GM19023 (cell line): ENCODE measurements at regions not wholly inside any gene's neighbourhood (a gene's known extent, or its start where the extent isn't known, plus 50 kb on each side); places are given as distances from the start of the nearest gene placed in this dataset.

Source experiments
- ATAC-seq: cut with Tn5 transposase; IDR thresholded peaks from one replicate; pipeline ENCODE4 v1.9.1; 2021; ENCODE audit warnings: mild to moderate bottlenecking, moderate library complexity; ENCODE audit not compliant: unreplicated experiment

DNA sequence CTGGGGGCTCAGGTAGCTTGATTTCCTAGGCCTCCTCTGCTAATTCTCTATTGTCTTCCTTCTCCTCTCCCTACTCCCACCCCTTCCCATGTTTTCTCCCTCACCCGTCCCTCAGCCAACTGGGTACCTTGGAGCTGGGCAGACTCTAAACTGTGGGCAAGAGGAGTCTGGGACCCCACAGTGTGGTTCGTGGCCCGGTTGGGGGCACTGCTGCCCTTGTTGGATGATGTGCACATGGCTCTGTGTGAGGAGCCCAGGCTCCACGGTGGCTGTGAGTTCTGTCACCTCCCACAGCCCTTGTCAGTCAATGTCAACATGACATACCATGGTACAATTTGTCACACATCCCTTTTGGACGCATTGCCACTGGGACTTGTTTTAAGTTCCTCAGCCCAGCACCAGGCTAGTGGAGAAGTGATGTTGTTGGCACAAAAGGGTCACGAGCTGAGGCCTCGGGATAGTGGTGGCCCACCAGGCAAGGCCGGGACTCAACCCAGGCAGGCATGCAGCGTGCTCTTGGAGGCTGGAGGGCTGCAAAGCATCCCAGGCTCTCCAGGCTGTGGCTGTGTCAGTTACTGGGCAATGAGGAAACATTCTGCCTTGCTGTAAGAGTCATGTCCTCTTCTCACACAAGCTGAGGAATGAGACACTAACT lies 142.3 kb downstream of the TLE3 start:
- ATAC-seq: no peak

DNA sequence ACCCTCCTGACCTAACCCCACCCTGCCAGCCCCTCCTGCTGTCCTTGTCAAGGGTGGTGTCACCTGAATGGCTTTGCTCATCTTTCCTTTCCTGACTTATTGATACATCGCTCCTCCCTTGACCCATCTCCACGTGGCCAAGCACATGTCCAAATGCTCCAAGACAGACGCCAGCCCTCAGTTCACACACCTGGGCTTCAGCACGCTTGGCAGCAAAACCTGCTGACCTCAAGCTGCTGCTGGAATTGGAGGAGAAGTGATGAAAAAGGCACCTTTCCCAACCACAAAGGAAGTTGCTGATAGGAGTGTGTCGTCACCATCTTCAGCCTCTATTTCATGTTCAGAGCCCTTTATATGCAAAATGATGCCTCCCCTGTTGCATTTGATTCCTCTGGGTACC lies 141.3 kb downstream of the TLE3 start:
- no peak for ATAC-seq

DNA sequence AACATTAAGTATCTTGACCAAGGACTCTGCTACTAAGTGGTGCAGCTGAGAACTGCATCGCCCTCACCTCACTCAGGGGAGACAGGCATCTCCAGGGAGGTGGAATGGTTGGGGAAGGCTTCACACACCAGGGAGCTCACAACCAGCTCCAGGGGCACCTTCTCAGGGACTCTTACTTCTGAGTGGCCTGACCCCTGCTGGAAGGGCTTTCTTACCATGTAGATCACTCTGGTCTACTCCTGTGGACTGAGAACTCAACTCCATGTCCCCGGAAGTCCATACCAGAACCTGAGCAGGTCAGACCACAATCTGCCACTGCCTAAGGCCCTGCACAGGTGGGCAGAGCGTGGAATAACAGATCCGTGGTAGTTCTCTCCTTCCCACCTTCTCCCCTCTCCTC lies 140.5 kb downstream of the TLE3 start:
- no peak for ATAC-seq

DNA sequence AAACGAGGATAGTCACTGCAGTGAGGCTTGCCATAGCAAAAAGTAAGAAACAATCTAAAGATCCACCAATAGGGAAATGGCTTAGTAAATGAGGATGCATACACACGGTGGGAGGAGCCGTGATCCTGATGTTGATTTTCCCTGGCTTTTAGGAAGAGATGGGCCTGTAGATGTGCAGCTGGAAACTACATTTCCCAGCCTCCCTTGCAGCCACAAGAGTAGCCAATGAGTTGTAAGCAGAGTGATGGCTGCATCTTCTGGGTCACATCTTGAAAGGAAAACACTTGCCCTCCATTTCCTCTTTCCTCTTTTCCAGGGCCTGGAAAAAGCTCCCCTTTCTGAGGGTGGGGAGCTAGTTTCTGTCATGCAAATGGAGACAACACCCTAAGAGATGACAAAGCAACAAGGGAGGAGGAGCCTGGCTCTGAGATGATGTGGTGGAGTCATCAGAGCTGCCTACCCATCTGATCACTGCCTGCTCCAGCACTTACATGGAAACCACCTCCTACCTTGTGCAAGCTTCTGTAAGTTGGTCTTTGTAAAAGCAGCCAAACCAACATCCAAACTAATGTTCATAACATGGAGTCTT lies 139.1 kb downstream of the TLE3 start:
- ATAC-seq: no peak

DNA sequence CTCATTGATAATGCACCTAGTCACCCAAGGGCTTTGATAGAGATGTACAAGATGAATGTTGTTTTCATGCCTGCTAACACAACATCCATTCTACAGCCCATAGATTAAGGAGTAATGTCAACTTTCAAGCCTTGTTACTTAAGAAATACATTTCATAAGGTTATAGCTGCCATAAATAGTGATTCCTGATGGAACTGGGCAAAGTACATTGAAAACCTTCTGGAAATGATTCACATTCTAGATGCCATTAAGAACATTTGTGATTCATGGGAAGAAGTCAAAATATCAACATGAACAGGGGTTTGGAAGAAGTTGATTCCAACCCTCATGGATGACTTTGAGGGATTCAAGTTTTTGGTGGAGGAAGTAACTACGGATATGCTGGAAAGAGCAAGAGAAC lies 135.2 kb downstream of the TLE3 start:
- ATAC-seq: no peak

DNA sequence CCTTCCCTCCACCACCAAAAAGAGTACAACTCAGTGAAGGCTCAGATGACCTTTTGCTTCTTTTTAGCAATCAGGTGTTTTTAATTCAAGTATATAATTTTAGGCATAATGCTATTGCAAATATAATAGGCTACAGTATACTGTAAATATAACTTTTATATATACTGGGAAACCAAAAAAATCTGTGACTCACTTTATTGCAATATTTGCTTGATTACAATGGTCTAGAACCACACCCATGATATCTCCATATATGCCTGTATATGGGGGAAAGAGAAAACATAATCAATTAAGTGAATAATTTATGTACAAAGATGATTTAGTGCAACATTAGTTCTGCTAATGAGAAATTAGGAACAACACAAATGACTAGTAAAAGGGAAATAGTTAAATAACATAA lies 134.3 kb downstream of the TLE3 start:
- ATAC-seq: no peak

DNA sequence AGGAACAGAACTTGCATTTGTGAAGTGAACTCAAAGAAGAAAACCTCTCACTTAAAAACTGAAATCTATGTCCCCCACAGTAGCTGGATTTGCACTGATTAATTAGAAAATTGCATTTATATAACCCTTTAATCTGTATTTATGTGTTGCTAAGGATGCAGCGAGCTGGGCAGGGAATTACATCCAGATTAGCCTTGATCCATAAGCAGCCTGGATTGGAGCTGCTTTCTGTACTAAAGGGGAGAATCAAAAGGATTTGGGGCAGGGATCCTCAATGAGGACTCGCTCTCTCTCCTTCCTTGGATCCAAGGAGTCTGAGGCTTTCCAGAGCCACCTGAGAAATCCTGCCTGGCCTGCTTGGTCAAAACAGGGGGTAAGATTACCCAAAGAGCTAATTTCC lies 125.9 kb downstream of the TLE3 start:
- no peak for ATAC-seq

DNA sequence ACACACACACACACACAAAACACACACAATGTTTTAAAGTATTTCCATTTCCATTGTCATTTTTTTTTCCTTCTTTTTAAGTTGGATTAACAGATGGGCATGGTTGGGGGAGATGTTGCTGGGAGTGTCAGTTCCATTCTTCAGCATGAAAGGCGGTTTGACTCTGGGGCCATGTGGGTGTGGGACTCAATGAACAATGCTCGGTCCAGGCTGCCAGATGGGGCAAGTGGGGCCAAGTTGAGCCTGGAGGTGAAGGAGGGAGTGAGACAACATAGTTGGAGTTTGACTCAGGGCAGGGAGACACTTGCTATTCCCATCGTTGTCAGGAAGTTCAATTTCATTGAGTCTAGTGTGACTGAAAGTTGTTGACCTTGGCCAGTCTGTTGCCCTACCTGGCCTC lies 125.3 kb downstream of the TLE3 start:
- ATAC-seq: no peak

DNA sequence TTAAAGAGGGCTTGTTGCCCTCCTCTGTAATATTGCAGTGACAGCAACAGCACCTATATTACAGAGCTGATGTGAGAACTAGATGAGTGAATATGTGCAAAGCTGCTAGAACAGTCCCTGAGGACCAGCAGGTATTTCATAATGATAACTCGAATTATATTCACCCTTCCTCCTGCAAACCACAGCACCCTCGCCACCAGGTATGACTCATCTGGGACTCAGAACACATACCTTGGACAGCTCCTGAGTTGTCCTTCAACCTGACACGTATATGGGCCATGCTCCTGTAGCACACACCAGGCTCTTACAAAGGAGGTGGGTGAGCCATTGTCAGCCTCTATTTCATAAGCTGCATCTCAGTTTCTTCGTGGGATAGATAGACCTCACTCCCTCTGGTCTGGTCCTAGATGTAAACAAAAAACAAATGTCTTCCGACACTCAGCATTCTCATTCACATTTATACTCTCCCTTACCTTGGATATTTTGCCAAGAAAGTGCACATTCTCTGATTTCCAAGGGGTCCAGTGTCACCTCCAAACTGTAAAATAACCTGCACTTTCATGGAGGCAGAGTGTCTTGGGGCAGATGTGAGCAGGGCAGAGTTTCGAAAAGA lies 124.5 kb downstream of the TLE3 start:
- ATAC-seq: no peak

DNA sequence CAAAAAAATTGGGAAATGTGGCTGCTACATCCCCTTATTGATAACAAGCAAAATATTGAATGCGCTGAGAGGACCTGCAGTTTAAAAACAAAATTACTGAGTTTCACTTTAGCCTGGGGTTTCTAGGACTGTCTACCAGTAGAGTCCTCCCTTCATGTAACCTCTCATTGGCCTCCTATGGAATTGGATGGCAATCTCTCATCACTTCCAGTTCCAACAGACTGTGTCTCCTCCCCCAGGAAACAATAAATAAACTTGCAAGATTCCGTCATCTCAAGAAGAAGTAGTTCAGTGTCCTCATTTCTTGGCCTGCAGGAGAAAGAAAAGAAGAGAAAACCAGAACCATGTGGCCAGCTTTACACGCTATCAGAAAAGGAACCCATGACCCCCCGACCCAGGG lies 123.8 kb downstream of the TLE3 start:
- ATAC-seq: no peak

DNA sequence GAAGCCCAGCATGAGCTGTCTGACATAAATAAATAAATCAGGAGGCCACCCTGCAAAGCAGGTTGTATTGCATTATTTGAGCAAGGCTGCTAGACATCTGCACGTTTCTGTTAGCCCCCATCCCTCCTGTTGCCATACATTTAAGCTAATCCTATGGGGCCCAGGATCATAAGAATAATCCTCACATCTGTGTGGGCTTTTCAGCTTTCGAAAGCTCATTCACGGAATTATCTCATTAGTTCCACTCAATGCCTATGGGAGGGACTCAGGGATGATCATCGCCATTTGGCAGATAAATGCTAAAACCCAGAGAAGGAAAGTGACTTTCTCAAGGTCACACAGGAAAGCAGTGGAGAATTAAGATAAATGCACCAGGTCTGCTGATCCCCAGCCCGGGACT lies 123.4 kb downstream of the TLE3 start:
- no peak for ATAC-seq

DNA sequence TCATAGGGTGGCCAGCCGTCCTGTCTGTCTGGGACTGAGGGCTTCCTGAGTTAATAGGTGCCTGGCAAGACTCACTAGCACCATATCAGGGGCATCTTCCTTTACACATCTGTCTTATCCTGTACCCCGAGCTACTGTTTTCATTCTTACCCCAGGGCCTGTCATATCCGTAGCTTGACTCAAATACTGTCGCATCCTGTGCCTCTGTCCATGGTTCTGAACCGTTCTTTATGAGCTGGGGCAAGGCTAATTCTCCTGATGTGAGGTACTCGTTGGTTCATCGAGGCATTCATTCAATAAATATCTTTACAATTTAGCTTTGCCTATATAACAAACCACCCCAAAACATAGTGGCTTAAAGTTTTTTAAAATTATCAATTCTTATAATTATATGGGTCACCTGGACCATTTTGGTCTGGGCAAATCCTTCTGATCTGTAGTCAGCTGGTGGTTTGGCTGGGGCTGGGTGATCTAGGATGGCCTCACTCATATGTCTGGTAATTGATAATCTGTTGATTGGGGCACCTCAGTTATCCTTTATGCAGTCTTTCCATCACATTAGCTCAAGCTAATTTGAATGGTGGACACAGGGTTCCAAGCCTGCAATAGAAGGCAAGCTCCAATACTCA lies 121.2 kb downstream of the TLE3 start:
- no peak for ATAC-seq

DNA sequence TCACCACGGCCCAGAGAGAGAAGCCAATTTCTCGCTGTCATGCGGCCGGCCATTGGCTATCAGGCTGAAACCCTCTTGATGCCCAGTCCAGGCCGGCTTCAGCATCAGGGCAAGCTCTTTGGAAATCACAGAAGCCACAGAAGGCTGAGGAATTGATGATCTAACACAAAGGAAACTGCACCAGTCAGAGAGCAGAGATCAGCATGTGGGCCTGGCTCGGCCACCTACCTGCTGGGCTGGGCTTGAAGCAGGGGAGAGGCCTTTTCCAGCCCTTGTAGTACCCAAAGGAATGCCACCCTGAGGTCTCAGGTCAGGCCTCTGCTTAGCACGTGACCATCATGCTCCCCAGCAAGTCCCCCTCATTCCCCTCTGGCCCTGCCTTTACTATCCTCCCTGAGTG lies 119.1 kb downstream of the TLE3 start:
- no peak for ATAC-seq

DNA sequence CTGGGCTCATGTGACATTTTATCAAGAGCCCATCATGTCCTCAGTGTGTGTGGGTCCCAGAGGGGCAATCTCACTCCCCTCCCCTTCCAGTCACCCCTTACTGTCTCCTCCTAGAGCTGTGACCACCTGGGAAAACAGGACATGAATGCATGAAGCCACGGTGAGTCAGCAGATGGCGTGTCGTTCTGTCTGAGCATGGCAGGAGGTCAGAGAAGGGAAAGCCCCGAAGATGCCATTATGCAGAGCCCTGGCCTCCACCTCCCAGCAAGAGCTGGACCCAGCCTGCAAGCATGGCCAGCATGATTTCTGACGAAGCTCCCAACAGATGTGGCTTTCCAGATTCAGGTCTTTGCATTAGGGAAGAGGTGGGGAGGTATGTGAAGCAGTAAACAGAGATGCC lies 118.5 kb downstream of the TLE3 start:
- ATAC-seq: peak; percentile 55

DNA sequence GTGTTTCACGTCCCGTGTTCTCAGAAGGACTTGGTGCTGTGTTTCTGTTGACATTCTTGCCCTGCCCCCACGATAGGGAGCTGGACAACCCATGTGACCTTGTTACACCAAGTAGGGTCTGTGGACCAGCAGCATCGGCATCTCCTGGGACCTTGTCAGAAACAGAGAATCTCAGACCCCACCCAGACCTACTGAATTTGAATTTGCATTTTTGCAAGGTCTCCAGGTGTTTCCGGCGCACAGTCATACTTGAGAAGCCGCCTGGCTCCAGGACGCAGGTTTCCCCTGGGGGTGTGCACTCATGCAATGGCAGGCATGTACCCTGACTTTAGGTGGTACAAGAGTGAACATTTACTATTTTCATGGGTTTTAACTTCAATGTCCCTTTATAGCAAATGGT lies 117.9 kb downstream of the TLE3 start:
- peak; percentile 82 for ATAC-seq

DNA sequence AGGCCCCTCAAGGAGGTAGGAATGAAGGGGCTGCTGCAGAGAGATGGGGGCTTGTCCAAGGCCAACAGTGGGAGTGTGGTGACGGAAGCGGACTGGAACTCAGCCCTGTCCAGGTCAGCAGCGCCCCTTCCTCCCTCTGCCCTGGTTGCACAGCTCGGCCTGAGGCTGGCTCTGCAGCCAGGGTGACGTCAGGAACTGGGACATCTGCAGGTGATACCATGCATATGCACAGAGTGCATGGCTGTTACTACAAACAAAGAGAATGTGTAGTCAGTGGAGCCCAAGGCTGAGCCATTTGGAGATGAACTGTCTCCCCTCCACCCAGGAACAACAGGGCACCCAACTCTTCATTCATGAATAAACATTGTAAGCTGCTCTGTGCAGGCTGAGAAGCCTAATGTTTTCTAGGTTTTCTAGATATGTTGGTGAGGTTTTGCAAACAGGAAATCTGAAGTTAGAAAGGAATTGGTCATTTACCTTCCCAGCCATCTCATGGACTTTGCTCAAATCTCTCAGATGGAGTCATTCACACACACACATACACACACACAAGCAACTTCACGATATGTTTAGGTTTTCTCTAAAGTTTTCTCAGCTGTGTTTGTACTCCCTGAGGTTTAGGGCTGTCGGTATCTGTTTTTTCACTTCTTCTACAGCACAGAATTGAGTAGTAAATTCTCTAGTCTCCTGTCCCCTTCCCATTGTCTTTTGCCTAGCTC lies 117.2 kb downstream of the TLE3 start:
- ATAC-seq: no peak

DNA sequence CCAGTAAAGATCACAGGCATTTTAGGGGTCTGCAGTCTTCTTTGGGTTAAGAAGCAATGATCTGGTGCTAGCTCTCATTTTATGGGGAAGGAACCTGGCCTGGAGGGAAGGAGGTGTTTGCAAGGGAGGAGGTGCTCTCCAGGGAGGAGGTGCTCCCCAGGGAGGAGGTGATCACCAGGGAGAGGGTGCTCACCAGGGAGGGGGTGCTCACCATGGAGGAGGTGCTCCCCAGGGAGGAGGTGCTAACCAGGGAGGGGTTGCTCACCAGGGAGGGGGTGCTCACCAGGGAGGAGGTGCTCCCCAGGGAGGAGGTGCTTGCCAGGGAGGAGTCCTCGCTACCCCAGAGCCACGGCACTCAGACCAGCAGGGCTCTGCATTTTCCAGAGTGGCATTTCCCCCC lies 115.7 kb downstream of the TLE3 start:
- ATAC-seq: no peak

DNA sequence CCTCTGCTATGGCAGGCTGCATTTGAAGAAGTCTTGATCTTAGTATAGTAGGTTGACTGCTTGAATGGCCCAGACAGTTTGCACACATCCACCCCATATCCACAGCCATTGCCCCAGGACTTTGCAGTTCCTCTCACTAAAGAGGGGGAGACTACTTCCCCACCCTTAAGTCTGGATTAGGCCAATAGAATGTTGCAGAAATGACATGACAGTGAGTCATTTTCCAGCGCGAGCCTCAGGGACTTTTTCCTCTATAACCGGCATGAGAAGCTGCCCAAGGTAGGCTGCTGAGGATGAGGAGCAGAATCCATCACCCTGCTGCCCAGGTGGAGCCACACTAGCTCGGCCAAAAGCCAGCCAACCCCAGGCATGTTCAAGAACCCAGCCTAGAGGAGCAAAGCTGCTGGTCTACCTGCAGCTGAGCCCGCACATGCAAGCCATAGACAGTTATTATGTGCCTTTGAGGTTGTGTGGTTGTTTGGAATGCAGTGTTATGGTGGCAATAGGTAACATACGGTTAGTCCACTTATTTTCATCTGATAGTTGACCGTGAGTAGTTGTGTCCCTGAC lies 113.9 kb downstream of the TLE3 start:
- no peak for ATAC-seq

DNA sequence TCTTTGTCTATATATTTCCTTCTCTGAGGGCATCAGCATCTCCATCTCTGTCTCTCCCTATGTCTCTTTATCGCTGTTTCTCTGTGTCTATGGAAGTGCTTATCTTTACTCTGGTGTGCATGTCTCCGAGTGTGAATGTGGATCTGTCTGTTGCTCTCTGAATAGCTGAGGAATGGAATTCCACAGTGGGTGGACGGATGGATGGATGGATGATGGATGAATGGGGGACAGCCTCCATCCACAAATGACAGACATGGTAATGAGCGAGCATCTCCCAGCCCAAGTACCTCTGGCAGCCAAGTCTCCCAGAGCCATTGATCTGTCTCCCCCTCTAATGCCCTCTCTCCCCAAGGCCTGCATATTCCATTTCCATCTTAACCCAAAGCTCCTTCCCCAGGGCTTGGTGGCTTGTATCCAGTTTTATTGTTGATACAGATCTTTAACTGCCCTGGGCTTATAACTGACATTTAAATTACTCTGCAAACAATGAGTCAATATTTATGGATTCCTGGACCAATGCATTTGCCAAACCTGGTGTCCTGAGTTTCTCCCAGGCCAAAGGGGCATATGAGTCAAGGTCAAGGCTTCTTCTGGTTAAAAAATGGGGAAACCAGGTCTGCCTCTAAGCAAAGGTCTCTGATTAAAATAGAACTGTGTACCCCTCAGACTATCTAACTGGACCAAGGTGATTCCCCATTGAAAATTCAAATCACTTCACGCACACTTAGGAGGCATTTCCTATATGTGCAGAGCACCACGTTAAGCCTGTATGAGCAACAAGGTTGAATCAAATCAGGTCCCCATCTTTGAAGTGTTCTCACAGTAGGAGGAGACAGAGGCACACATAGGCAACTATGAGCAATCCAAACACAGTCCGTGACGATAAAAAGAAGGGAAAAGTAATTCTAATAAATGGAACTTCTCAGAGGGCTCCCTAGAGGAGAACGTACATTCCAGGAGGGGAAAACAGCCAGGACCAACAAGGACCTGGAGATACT lies 109.9 kb downstream of the TLE3 start:
- no peak for ATAC-seq
